IPS-20b (cell line): ENCODE measurements at regions not wholly inside any gene's neighbourhood (a gene's known extent, or its start where the extent isn't known, plus 50 kb on each side); places are given as distances from the start of the nearest gene placed in this dataset.

Experiments
- H3K27ac ChIP-seq: one replicate; pipeline ENCODE4 v1.5.1; 2013; ENCODE audit warnings: low read length
- H3K27me3 ChIP-seq: 2 replicates; pipeline ENCODE4 v1.6.1; 2013; ENCODE audit warnings: mild to moderate bottlenecking, low read length, inconsistent platforms; ENCODE audit not compliant: insufficient read depth
- H3K36me3 ChIP-seq: 2 replicates; pipeline ENCODE4 v1.6.1; 2013; ENCODE audit warnings: low read depth, mild to moderate bottlenecking, inconsistent platforms, low read length, moderate library complexity; ENCODE audit not compliant: insufficient read depth
- H3K4me1 ChIP-seq: 2 replicates; pipeline ENCODE4 v1.6.1; 2013; ENCODE audit warnings: mild to moderate bottlenecking, control low read depth, inconsistent platforms, low read length, moderate library complexity; ENCODE audit not compliant: insufficient read depth
- H3K4me3 ChIP-seq: 2 replicates; pipeline ENCODE4 v1.5.1; 2013; ENCODE audit warnings: mild to moderate bottlenecking, low read length, inconsistent platforms
- H3K9ac ChIP-seq: 2 replicates; pipeline ENCODE4 v1.6.1; 2013; ENCODE audit warnings: low read depth, mild to moderate bottlenecking, inconsistent platforms, low read length, moderate library complexity
- H3K9me3 ChIP-seq: 2 replicates; pipeline ENCODE4 v1.6.1; 2013; ENCODE audit warnings: mild to moderate bottlenecking, low read depth, low read length, inconsistent platforms; ENCODE audit not compliant: insufficient read depth

GRCh38 chr3:159157275-159157674 lies 355.4 kb downstream of the MFSD1 start:
- Histone ChIP-seq H3K9ac (no peak overlapping the region), H3K4me1 (no peaks in the 10 kb centered on the region), H3K4me3 (no peak overlapping the region), H3K27me3 (no peaks in the 10 kb centered on the region), H3K9me3 (no peaks in the 10 kb centered on the region), H3K27ac (no peak overlapping the region), H3K36me3 (no peaks in the 10 kb centered on the region)

- Histone ChIP-seq H3K27ac (no peak overlapping the region), H3K36me3 (no peaks in the 10 kb centered on the region)
Measured at GRCh38 chr3:159158213-159158612, 356.4 kb downstream of the MFSD1 start.

GRCh38 chr3:159158801-159159200 lies 356.9 kb downstream of the MFSD1 start:
- H3K36me3 ChIP-seq: no peaks in the 10 kb centered on the region
- H3K4me3 ChIP-seq: no peak overlapping the region
- no peak overlapping the region for H3K9ac ChIP-seq
- H3K27me3 ChIP-seq: no peaks in the 10 kb centered on the region
- H3K4me1 ChIP-seq: no peaks in the 10 kb centered on the region
- H3K9me3 ChIP-seq: no peaks in the 10 kb centered on the region
- H3K27ac ChIP-seq: no peak overlapping the region

More at GRCh38 chr3:159158213-159158612, 356.4 kb downstream of the MFSD1 start:
- Histone ChIP-seq H3K9me3 (no peaks in the 10 kb centered on the region), H3K9ac (no peak overlapping the region), H3K4me3 (no peak overlapping the region), H3K4me1 (no peaks in the 10 kb centered on the region), H3K27me3 (no peaks in the 10 kb centered on the region)

DNA sequence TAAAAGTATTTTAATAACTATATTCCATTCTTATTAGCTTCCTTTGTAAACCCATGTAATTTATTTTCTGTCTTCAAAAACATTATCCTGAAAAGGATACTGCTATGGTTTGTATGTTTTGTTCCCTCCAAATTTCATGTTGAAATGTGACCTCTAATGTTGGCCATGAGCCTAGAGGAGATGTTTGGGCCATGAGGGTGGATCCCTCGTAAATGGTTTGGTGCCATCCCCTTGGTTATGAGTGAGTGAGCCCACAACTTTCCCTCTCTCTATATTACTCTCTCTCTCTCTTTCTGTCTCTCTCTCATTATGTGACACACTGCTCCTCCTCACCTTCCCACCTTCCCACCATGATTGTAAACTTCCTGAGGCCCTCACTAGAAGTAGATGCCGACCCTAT lies 357.7 kb downstream of the MFSD1 start:
- H3K4me3 ChIP-seq: no peak overlapping the region
- H3K9ac ChIP-seq: no peak overlapping the region
- no peaks in the 10 kb centered on the region for H3K36me3 ChIP-seq
- no peaks in the 10 kb centered on the region for H3K27me3 ChIP-seq
- no peak overlapping the region for H3K27ac ChIP-seq
- no peaks in the 10 kb centered on the region for H3K9me3 ChIP-seq
- H3K4me1 ChIP-seq: no peaks in the 10 kb centered on the region

DNA sequence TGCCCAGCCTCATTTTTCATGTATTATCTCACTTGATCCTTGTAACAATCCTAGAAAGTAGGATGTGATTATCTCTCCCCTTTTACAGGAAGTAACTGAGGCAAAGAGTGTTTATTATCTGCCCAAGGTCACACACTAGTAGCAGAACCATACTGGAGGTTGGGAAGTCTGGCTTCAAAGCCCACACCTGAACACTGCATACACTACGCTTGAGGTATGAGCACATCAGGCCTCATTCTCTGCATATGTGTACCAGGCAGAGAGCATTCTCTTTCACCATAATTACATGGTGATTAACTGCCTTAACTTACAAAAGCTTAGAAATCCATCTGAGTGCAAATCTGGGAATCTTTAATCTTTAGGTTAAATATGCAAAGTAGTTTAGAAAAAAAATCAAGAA lies 361.8 kb downstream of the MFSD1 start:
- no peak overlapping the region for H3K27ac ChIP-seq
- H3K9ac ChIP-seq: no peak overlapping the region
- H3K4me3 ChIP-seq: no peak overlapping the region
- no peaks in the 10 kb centered on the region for H3K27me3 ChIP-seq
- no peaks in the 10 kb centered on the region for H3K36me3 ChIP-seq
- no peaks in the 10 kb centered on the region for H3K4me1 ChIP-seq
- H3K9me3 ChIP-seq: no peaks in the 10 kb centered on the region

DNA sequence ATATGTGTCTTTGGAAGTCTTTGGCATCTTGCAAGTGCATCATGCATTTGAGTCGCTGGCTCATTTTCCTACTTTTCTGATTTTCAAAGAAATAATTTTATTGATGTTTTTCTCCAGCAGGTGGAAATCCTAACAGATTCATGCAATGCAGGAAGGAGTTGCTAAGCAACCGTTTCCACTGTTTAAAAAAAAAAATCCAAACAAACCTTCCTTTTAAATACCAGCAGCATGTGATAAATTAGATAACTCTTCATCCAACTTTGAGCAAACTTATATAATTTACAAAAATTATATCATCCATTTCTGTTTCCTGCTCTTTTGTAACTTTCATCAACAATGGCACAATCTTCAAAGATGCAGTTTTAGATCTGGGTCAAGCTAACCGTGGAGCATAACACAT lies 364.1 kb downstream of the MFSD1 start:
- H3K27ac ChIP-seq: no peak overlapping the region
- H3K4me3 ChIP-seq: no peak overlapping the region
- no peaks in the 10 kb centered on the region for H3K36me3 ChIP-seq
- H3K4me1 ChIP-seq: no peaks in the 10 kb centered on the region
- H3K27me3 ChIP-seq: no peaks in the 10 kb centered on the region
- no peaks in the 10 kb centered on the region for H3K9me3 ChIP-seq
- H3K9ac ChIP-seq: no peak overlapping the region

GRCh38 chr3:159166899-159167586 lies 365.2 kb downstream of the MFSD1 start:
- H3K4me1 ChIP-seq: peaks cover 3% of the 10 kb centered on the region; the same call in 1 of the 2 replicates
- no peaks in the 10 kb centered on the region for H3K27me3 ChIP-seq
- H3K4me3 ChIP-seq: no peak overlapping the region
- no peak overlapping the region for H3K27ac ChIP-seq
- no peaks in the 10 kb centered on the region for H3K36me3 ChIP-seq
- no peaks in the 10 kb centered on the region for H3K9me3 ChIP-seq
- H3K9ac ChIP-seq: no peak overlapping the region

GRCh38 chr3:159168788-159169187 lies 366.9 kb downstream of the MFSD1 start:
- H3K9ac ChIP-seq: no peak overlapping the region
- no peaks in the 10 kb centered on the region for H3K9me3 ChIP-seq
- no peak overlapping the region for H3K27ac ChIP-seq
- no peaks in the 10 kb centered on the region for H3K36me3 ChIP-seq
- peaks cover 3% of the 10 kb centered on the region; the same call in 1 of the 2 replicates for H3K4me1 ChIP-seq
- H3K27me3 ChIP-seq: no peaks in the 10 kb centered on the region
- H3K4me3 ChIP-seq: no peak overlapping the region

DNA sequence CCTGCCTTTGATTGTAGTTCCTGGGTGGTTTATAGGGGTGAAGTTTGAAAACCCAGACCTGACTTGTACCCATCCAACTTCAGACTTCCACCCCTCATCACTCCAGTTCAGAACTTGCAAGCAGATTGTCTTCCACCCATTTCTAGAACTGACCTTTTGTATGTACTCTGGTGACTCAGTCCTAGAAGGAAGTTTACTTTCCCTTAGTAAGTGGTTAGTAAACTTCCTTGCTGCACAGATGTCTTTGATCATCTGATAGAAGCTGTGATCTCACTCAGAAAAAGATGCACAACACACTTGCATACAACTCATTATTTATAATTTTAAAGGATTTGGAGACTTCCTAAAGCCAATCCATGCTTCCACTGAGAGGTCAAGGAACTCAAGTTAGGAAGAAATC lies 368.0 kb downstream of the MFSD1 start:
- Histone ChIP-seq H3K36me3 (no peaks in the 10 kb centered on the region), H3K27ac (no peak overlapping the region), H3K4me3 (no peak overlapping the region), H3K9ac (no peak overlapping the region), H3K27me3 (no peaks in the 10 kb centered on the region), H3K4me1 (peaks cover 3% of the 10 kb centered on the region; the same call in 1 of the 2 replicates), H3K9me3 (no peaks in the 10 kb centered on the region)

DNA sequence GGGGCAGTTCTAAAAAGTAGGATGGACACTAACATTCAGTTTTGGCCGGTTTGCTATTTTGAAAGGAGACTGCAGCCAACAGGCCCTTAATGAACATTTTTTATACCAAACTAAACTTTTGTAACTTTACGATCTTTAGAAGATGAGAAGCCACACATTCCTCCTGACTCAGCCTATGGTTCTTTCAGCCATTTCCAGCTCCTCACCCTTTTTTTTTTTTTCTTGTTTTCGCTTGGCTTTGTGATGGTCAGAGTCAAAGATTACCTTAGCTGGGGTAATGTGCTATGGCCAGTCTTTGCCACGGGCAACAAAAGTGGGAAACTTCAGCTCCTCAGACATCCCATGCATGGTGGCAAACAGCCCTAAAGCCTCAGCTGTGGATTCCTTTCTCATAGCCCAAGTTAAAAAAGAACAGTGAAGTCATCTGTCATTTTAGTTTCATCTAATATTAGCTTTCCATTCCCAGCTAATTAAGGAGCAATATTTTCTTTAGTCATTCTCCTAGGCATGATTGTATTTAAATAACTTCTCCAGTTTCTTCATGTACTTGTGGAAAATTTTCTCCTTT lies 368.7 kb downstream of the MFSD1 start:
- no peaks in the 10 kb centered on the region for H3K9me3 ChIP-seq
- no peak overlapping the region for H3K9ac ChIP-seq
- H3K27me3 ChIP-seq: no peaks in the 10 kb centered on the region
- no peaks in the 10 kb centered on the region for H3K36me3 ChIP-seq
- H3K4me3 ChIP-seq: no peak overlapping the region
- peaks cover 3% of the 10 kb centered on the region; the same call in 1 of the 2 replicates for H3K4me1 ChIP-seq
- H3K27ac ChIP-seq: no peak overlapping the region

GRCh38 chr3:159171333-159171732 lies 369.5 kb downstream of the MFSD1 start:
- Histone ChIP-seq H3K27me3 (no peaks in the 10 kb centered on the region), H3K9me3 (no peaks in the 10 kb centered on the region), H3K27ac (no peak overlapping the region), H3K4me1 (peaks cover 3% of the 10 kb centered on the region; the same call in 1 of the 2 replicates), H3K9ac (no peak overlapping the region), H3K4me3 (no peak overlapping the region), H3K36me3 (no peaks in the 10 kb centered on the region)

DNA sequence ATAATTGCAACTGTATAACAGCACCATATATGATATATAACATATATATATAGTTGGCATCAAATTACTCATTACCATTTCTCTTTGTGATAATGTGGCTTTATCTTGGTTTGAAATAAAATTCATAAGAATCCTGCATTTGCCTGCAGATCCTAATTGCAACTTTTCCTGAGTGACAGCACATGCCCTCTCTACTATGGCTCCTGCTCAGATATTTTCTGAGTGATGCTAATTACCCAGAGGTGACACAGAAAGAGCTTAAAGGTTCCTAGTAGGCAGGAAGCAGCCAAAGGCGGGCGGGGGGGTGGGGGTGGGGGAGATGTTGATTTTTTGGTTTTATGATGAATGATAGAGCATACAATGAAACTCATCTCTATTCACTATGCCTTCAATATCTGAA lies 370.6 kb downstream of the MFSD1 start:
- Histone ChIP-seq H3K27me3 (no peaks in the 10 kb centered on the region), H3K4me1 (peaks cover 3% of the 10 kb centered on the region; the same call in 1 of the 2 replicates), H3K4me3 (no peak overlapping the region), H3K36me3 (no peaks in the 10 kb centered on the region), H3K27ac (no peak overlapping the region), H3K9me3 (no peaks in the 10 kb centered on the region), H3K9ac (no peak overlapping the region)
